Superior temporal gyrus (tissue), 1 donor: ENCODE measurements at regions not wholly inside any gene's neighbourhood (a gene's known extent, or its start where the extent isn't known, plus 50 kb on each side); places are given as distances from the start of the nearest gene placed in this dataset.

Source experiments
- DNase-seq: peaks from one replicate; pipeline ENCODE4 v3.0.0-alpha.2; 2016; ENCODE audit errors: extremely low spot score

- DNase-seq, result no peak
Observed at GRCh38 chr5:167770461-167770860, 521.0 kb upstream of the WWC1 start.

- no peak for DNase-seq
Observed at GRCh38 chr5:167771571-167771970, 519.9 kb upstream of the WWC1 start.

DNA sequence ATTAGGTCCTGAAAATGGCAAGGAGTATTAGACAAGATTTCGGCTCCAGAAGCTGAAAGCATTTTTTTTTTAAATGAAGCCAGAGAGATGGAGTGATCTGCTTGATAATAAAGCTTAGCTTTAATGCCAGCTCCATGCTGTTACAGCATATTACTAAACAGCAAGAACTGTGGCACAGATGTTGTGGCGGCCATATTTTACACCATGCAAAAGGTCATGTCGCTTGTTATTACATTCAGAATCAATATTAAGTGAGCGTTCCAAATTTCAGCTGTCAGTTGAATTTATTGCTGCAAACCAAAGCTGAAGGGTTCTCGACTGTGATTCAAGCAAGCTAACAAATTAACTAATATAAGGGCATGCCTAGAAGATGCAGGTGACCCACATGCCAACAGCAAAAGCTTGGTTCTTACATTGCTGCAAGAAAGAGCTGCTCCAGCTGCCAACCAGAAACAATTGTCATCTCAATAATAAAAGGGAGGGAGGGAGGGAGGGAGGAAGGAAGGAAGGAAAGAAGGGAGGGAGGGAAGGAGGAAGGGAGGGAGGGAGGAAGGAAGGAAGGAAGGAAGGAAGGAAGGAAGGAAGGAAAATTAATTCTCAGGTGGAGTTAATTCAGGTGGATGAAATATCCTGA, 517.7 kb upstream of the WWC1 start:
- no peak for DNase-seq

- no peak for DNase-seq
Observed at GRCh38 chr5:167777746-167778145, 513.7 kb upstream of the WWC1 start.

DNA sequence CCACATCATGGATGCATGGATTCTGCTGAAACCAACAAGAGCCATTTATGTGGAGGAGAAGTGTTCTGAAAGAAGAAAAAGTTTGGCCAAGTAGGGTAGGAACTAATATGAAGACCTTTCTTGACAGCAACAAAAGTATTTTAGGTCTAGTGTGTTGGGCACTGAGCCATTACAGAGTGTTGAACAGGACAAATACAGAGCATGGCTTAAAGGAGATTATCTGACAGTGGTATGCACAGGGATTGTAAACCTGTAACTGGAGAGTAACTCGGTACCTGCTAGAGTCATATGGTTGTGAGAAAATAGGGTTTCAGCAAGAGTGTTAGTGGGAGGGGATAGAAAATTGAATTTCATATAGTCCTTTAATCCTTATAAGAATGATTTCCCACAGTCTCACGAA, 513.2 kb upstream of the WWC1 start:
- DNase-seq, result no peak

- DNase-seq, result no peak
Observed at GRCh38 chr5:167779644-167780043, 511.8 kb upstream of the WWC1 start.

GRCh38 chr5:167780177-167780576, 511.3 kb upstream of the WWC1 start:
- DNase-seq, result no peak

DNA sequence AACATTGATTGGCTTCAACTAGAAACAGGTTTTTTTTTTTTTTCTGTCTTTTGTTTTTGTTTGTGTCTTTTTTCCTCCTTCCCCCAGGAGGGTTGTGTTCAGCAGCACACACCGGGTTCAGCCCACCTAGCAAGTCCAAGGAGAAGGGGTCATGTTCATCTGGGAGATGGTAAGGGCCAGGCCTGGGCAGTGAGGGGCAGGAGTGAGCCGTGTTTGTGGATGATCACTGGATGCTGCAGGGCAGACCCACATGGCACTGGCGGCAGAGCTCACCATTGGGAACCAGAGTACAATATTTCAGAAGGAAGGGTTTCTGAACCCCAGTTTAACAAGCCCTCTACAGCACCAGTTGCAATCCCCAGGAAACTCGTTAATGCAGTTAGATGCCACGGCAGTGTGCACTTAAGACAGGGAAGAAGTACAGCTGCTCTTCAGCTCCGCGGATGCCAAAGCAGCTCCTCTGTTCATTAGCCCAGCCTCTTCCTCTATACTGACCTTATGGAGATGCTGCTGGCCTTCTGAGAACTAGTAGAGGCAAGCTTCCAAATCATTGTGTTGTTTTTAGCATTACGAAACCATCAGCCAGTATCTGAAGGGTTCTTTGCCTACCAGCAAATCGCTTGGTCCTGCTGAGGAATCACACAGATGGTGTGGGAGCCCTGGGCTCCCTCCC, 508.2 kb upstream of the WWC1 start:
- DNase-seq, result no peak

DNA sequence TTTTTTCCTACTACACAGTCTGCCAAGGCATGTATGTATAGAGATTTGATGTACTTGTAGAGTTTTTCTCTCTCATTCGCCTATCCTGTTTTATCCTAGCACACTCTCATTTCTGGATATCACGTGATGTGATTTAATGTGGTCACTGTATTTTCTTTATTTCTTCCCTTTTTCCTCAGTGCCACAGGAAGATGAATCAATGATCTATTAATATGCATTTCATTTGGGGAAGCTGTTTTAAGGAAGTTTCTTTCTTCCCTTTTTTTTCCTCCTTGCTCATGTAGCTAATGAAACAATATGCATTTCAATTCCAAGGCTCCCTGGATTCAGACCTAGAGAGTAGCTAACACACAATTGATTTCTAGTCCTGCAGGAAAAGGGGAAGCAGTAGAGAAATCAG, 506.3 kb upstream of the WWC1 start:
- no peak for DNase-seq

DNA sequence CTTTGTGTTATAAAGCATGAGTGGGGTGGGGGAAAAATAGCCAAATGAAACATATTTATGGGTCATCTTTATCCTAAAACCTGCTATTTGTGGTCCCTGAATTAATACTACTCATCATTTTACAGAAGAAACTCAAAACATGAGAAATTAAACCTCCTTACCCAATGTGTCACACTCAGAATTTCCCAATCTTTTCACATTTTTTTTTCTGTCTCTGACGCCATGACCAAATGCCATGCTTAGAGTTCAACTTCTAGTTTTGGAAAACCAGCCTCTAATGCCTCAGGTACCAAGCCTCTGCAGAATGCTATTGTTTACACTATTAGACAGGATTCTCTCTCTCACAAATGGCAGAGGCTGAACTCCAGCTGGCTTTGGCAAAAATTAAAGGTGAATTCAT, 505.5 kb upstream of the WWC1 start:
- no peak for DNase-seq

DNA sequence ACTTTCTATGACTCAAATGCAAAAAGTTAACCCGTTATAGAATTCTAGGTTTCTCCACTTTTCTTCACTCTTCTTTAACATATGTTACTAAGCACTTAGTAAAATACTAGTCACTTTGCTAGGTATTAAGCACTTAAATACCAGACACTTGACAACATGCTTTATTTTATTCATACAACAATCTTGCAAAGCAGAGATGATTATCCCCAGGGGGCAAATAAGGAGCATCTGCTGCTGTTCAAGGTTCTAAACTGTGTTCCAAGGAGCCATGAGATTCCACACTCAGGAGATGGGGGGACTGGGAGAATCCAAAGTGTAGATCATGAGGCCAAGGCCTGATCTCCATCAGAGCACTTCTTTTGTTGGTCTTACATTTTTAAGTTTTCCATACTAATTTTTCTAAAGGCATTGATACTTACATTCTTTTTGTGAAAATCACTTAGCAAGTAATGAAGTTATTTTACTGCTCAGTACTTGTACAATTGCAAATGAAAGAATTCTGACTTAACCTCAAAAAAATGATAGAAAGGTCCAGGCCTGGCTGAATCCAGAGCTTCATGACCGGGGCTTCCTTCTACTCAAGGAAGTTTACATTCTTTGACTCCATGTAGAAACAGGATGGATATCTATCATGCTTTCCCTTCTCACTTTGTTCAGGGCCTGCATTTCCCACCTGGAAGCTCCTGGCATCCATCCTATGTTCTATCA, 504.4 kb upstream of the WWC1 start:
- no peak for DNase-seq

- no peak for DNase-seq
Observed at GRCh38 chr5:167790045-167790444, 501.4 kb upstream of the WWC1 start.

DNA sequence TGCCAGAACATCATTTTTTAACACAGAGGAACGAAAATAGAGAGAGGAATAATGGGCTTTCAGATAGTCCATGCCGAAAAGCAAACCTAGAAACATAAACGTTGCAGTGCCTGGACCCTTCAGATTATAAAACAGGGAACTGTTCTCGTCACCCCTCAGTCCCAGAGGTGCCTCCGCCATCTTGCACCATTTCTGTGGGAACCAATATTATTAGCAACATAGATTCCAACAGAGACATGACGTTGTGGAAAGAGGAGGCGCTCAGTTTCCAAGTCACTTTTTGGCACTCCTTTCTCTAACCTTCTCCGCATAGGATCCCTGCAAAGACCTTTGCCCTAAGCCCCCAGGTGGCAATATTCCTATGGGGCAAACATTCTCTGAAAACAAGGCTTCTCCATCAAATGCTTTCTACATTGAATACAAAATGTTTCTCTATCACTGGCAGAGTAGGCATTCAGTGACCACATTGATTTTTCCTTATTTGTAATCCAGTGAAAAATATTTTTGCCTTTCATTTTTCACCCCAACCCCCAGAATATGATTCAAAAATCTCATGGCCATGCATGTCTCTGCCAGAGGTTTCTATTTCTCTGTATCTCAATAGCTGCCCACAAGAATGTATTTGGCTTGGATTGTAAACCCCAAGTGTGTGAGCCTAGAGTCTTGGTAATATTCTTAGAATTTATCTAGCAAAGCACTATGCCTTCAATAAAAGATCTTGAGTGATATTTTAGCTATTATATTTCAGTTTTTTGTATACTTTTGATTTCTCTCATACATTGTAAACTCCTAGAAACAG, 500.8 kb upstream of the WWC1 start:
- no peak for DNase-seq

DNA sequence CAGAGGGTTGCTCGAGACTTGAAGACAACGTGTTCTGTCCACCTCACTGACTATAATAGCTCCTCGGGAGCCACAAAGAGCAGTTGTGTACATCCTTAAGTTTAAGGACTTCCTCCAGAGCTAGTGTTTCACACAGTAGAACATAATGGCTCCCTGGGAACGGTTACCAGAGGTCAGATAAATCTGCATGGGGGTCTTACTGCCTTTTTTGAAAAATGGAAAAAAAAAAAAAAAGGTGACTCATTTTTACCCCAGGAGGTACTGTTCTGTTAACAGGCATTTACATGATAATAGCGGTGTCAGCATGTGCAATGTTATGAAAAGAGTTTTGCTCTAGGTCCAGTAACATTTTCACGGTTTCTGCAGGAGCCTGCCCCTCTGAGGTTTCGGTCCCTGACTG, 498.9 kb upstream of the WWC1 start:
- no peak for DNase-seq

GRCh38 chr5:167793700-167794099, 497.7 kb upstream of the WWC1 start:
- DNase-seq, result no peak

GRCh38 chr5:167794121-167794520, 497.3 kb upstream of the WWC1 start:
- no peak for DNase-seq

GRCh38 chr5:167796672-167797071, 494.8 kb upstream of the WWC1 start:
- no peak for DNase-seq

- DNase-seq, result no peak
Observed at GRCh38 chr5:167797933-167798332, 493.5 kb upstream of the WWC1 start.

DNA sequence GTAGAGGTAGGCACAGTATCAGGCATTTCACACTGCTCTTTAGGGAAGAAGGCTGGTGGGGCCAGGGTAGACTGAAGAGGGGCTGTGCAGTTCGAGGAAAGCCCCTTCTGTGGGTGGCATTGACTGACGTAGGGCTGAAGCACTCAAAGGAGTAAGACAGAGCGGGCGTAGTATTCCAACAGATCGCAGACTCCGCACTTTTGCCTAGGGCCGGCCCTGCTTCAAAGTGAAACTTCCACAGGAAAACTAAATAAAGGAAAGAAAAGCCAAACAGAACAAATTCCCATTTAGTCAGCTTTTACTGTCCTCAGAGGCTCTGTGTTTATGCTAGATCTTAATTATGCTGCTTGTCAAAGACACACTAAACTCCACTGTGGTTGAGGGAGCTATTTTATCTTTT, 493.0 kb upstream of the WWC1 start:
- DNase-seq, result no peak

DNA sequence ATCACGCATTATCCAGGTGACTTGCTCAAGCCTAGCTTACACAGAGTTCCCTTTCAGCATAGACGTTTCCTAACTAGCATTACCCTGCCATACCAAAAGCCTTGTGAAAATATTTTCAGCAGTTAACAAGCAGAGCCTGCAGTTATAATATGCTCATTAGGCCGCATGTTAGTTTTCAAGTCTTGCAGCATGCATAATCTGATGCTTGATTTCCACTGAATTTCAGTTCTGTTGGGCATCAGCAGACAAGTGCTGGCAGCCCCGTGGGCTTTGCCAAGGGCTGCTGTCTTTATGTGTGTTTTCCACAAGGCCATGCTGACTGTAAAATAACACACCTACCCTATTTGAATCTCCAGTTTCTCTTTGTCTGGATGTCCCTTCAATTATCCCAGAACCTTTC, 491.0 kb upstream of the WWC1 start:
- no peak for DNase-seq

DNA sequence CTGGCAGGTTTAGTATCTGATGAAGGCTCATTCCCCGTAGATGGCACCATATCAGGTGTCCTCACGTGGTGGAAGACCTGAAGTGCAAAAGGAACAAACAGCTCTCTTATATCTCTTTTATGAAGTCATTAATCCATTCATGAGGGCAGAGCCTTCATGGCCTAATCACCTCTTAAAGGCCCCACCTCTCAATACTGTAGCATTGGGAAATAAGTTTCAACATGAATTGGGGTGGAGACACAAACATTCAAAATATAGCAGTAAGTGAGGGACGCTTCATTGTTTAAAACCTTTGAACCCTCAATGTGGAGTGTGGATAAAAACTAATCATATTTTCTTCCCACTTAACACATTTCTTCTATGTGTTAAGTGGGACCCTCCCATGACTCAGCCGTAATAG, 489.4 kb upstream of the WWC1 start:
- DNase-seq, result no peak

- DNase-seq, result no peak
Observed at GRCh38 chr5:167802755-167803431, 488.6 kb upstream of the WWC1 start.
